ENCODE measurements at regions not wholly inside any gene's neighbourhood (a gene's known extent, or its start where the extent isn't known, plus 50 kb on each side); places are given as distances from the start of the nearest gene placed in this dataset.

- no peak overlapping the region for H3K4me3 ChIP-seq
- no peaks in the 10 kb centered on the region for H3K9me3 ChIP-seq (ENCODE audit: low read depth)
- peaks cover 9% of the 10 kb centered on the region for H3K27me3 ChIP-seq
- H3K27ac ChIP-seq, result no peak overlapping the region
- no peak for TF ChIP-seq CTCF (IDR thresholded peaks at IDR 0.05; ENCODE audit: low read depth, low read length)
- peaks cover 18% of the 10 kb centered on the region for H3K4me1 ChIP-seq (ENCODE audit: low read depth)
- no peaks in the 10 kb centered on the region for H3K36me3 ChIP-seq
- peak in 1 of 2 donors; percentile 74 for DNase-seq (ENCODE audit: low read depth in 1 of 2, low spot score in 1 of 2)
Measured at GRCh38 chr1:244173240-244173639, 122.2 kb downstream of the ZBTB18 start.

GRCh38 chr1:244173769-244174168, 122.7 kb downstream of the ZBTB18 start:
- no peak for DNase-seq (ENCODE audit: low read depth in 1 of 2, low spot score in 1 of 2)
- H3K27ac ChIP-seq, result no peak overlapping the region
- peaks cover 11% of the 10 kb centered on the region for H3K27me3 ChIP-seq
- H3K36me3 ChIP-seq, result no peaks in the 10 kb centered on the region
- no peak overlapping the region for H3K4me3 ChIP-seq
- H3K9me3 ChIP-seq (ENCODE audit: low read depth), result no peaks in the 10 kb centered on the region
- H3K4me1 ChIP-seq (ENCODE audit: low read depth), result peaks cover 18% of the 10 kb centered on the region
- TF ChIP-seq CTCF (IDR thresholded peaks at IDR 0.05; ENCODE audit: low read depth, low read length), result no peak

GRCh38 chr1:244174922-244175521, 123.9 kb downstream of the ZBTB18 start:
- no peaks in the 10 kb centered on the region for H3K36me3 ChIP-seq
- no peak for DNase-seq (ENCODE audit: low read depth in 1 of 2, low spot score in 1 of 2)
- peaks cover 18% of the 10 kb centered on the region for H3K4me1 ChIP-seq (ENCODE audit: low read depth)
- peaks cover 11% of the 10 kb centered on the region for H3K27me3 ChIP-seq
- H3K4me3 ChIP-seq, result no peak overlapping the region
- TF ChIP-seq CTCF (IDR thresholded peaks at IDR 0.05; ENCODE audit: low read depth, low read length), result no peak
- H3K9me3 ChIP-seq (ENCODE audit: low read depth), result no peaks in the 10 kb centered on the region
- no peak overlapping the region for H3K27ac ChIP-seq

- Histone ChIP-seq H3K27ac (no peak overlapping the region), H3K36me3 (no peaks in the 10 kb centered on the region), H3K27me3 (peaks cover 16% of the 10 kb centered on the region), H3K4me1 (ENCODE audit: low read depth) (peaks cover 18% of the 10 kb centered on the region), H3K9me3 (ENCODE audit: low read depth) (no peaks in the 10 kb centered on the region), H3K4me3 (no peak overlapping the region)
- no peak for TF ChIP-seq CTCF (IDR thresholded peaks at IDR 0.05; ENCODE audit: low read depth, low read length)
- no peak for DNase-seq (ENCODE audit: low read depth in 1 of 2, low spot score in 1 of 2)
Measured at GRCh38 chr1:244176201-244176600, 125.1 kb downstream of the ZBTB18 start.

- DNase-seq (ENCODE audit: low read depth in 1 of 2, low spot score in 1 of 2), result peak in 1 of 2 donors; percentile 31
- no peak overlapping the region for H3K4me3 ChIP-seq
- TF ChIP-seq CTCF (IDR thresholded peaks at IDR 0.05; ENCODE audit: low read depth, low read length), result no peak
Measured at GRCh38 chr1:244180256-244180655, 129.2 kb downstream of the ZBTB18 start.

More at GRCh38 chr1:244180256-244180655, 129.2 kb downstream of the ZBTB18 start:
- H3K4me1 ChIP-seq (ENCODE audit: low read depth), result no peaks in the 10 kb centered on the region
- no peaks in the 10 kb centered on the region for H3K36me3 ChIP-seq
- H3K9me3 ChIP-seq (ENCODE audit: low read depth), result no peaks in the 10 kb centered on the region
- peaks cover 23% of the 10 kb centered on the region for H3K27me3 ChIP-seq
- no peak overlapping the region for H3K27ac ChIP-seq
